H1 (cell line): ENCODE measurements at regions not wholly inside any gene's neighbourhood (a gene's known extent, or its start where the extent isn't known, plus 50 kb on each side); places are given as distances from the start of the nearest gene placed in this dataset.

Experiments
- CTCF ChIA-PET: fragments of 300-600 bp; sonication (Branson Sonifier 250); formaldehyde crosslinking; loops from one replicate; lab custom pipeline; 2021; ENCODE audit not compliant: partially characterized antibody; lab: Charles Lee
- POLR2A ChIA-PET: fragments of 300-600 bp; sonication (Branson Sonifier 250); formaldehyde crosslinking; loops from one replicate; lab custom pipeline; 2021; ENCODE audit warnings: inconsistent platforms; ENCODE audit not compliant: partially characterized antibody; lab: Charles Lee
- DNase-seq, 2 experiments: peaks; one replicate each; pipeline versions ENCODE4 v3.0.0 to v3.0.0-alpha.2; 2010 to 2022; ENCODE audit warnings: low spot score in 2 of 2, low read depth in 1 of 2, mixed read lengths in 1 of 2
- FAIRE-seq: peaks from 2 replicates; lab custom pipeline; 2011; peaks lifted over from hg19 to GRCh38; lab: Jason Lieb, UNC
- H2AFZ ChIP-seq: 2 replicates; pipeline ENCODE4 v1.8.1; 2012; ENCODE audit warnings: low read length, inconsistent platforms
- H2AK5ac ChIP-seq: 2 replicates; pipeline ENCODE4 v1.6.1; 2013; ENCODE audit warnings: low read depth, low read length
- H2BK120ac ChIP-seq: replicated peaks from 2 replicates; pipeline ENCODE3; 2013; ENCODE audit warnings: low read depth, low read length, inconsistent platforms
- H2BK12ac ChIP-seq: 2 replicates; pipeline ENCODE4 v1.6.1; 2013; ENCODE audit warnings: low read depth, low read length
- H2BK15ac ChIP-seq: 2 replicates; pipeline ENCODE4 v1.6.1; 2013; ENCODE audit warnings: low read length
- H2BK20ac ChIP-seq: 2 replicates; pipeline ENCODE4 v1.6.1; 2013; ENCODE audit warnings: low read length
- H2BK5ac ChIP-seq: 2 replicates; pipeline ENCODE4 v1.6.1; 2013; ENCODE audit warnings: low read depth, low read length
- H3K14ac ChIP-seq: 2 replicates; pipeline ENCODE4 v1.6.1; 2013; ENCODE audit warnings: inconsistent platforms; ENCODE audit not compliant: insufficient read length
- H3K18ac ChIP-seq: 2 replicates; pipeline ENCODE4 v1.6.1; 2013; ENCODE audit warnings: low read length; ENCODE audit errors: extremely low read depth
- H3K23ac ChIP-seq: 2 replicates; pipeline ENCODE4 v1.6.1; 2013; ENCODE audit warnings: inconsistent platforms; ENCODE audit not compliant: insufficient read length
- H3K23me2 ChIP-seq: 2 replicates; pipeline ENCODE4 v1.6.1; 2013; ENCODE audit warnings: low read depth, low read length
- H3K27ac ChIP-seq: 2 replicates; pipeline ENCODE4 v1.6.1; 2011; ENCODE audit warnings: low read depth, low read length, inconsistent platforms
- H3K27me3 ChIP-seq, 4 experiments: replicated peaks in 1 of 4; 1 replicate in 1 of 4; 2 replicates in 3 of 4; pipeline versions ENCODE4 v1.6.1 to v1.8.1; 2011 to 2013; ENCODE audit warnings: low read length in 3 of 4, mild to moderate bottlenecking in 3 of 4, inconsistent platforms in 2 of 4, mixed read lengths in 2 of 4, moderate library complexity in 1 of 4; ENCODE audit not compliant: control insufficient read depth in 3 of 4, insufficient read depth in 3 of 4; ENCODE audit errors: extremely low read depth in 1 of 4
- H3K36me3 ChIP-seq, 4 experiments: 2 replicates each; pipeline versions ENCODE4 v1.6.1 to v1.8.1; 2011 to 2013; ENCODE audit warnings: mild to moderate bottlenecking in 4 of 4, low read length in 3 of 4, moderate library complexity in 2 of 4, control low read depth in 1 of 4, inconsistent platforms in 1 of 4; ENCODE audit not compliant: insufficient read depth in 4 of 4, control insufficient read depth in 2 of 4
- H3K4ac ChIP-seq: replicated peaks from 2 replicates; pipeline ENCODE3; 2013; ENCODE audit warnings: low read length, low read depth, mixed read lengths, inconsistent platforms; ENCODE audit not compliant: insufficient read length
- H3K4me1 ChIP-seq, 4 experiments: replicated peaks in 1 of 4; 1 replicate in 1 of 4; 2 replicates in 3 of 4; pipeline versions ENCODE4 v1.6.1 to v1.8.1; 2011 to 2013; ENCODE audit warnings: low read length in 3 of 4, inconsistent platforms in 2 of 4, mixed read lengths in 1 of 4; ENCODE audit not compliant: insufficient read depth in 4 of 4, control insufficient read depth in 3 of 4
- H3K4me2 ChIP-seq, 2 experiments: 2 replicates each; pipeline versions ENCODE4 v1.6.1 to v1.8.1; 2011 to 2013; ENCODE audit warnings: low read depth in 2 of 2, low read length in 2 of 2, control low read depth in 1 of 2, inconsistent platforms in 1 of 2, mild to moderate bottlenecking in 1 of 2; ENCODE audit not compliant: insufficient read depth in 1 of 2
- H3K4me3 ChIP-seq, 4 experiments: fragments of 200-600, 300-600 bp in 1 of 4; sonication (generic), shearing (Covaris generic), sonication (Bioruptor Twin) in 1 of 4; 2 replicates each; pipeline versions ENCODE4 v1.5.1 to v1.8.1; 2011 to 2016; ENCODE audit warnings: low read length in 4 of 4, low read depth in 3 of 4, control low read depth in 2 of 4, inconsistent platforms in 2 of 4, mild to moderate bottlenecking in 2 of 4, mixed read lengths in 1 of 4, moderate library complexity in 1 of 4; ENCODE audit not compliant: insufficient read depth in 2 of 4; ENCODE audit errors: extremely low read depth in 1 of 4
- H3K56ac ChIP-seq: replicated peaks from 2 replicates; pipeline ENCODE3; 2013; ENCODE audit warnings: low read depth, mild to moderate bottlenecking, mixed read lengths, low read length, inconsistent platforms; ENCODE audit not compliant: insufficient read length
- H3K79me1 ChIP-seq: 2 replicates; pipeline ENCODE4 v1.6.1; 2013; ENCODE audit warnings: low read depth, low read length, control low read depth
- H3K79me2 ChIP-seq, 2 experiments: 2 replicates each; pipeline versions ENCODE4 v1.6.1 to v1.8.1; 2012 to 2013; ENCODE audit warnings: low read length in 2 of 2, mild to moderate bottlenecking in 2 of 2, inconsistent platforms in 1 of 2; ENCODE audit not compliant: insufficient read depth in 2 of 2, control insufficient read depth in 1 of 2
- H3K9ac ChIP-seq, 4 experiments: replicated peaks in 1 of 4; 1 replicate in 1 of 4; 2 replicates in 3 of 4; pipeline versions ENCODE4 v1.6.1 to v1.8.1; 2011 to 2013; ENCODE audit warnings: low read depth in 3 of 4, low read length in 3 of 4, control low read depth in 2 of 4, mild to moderate bottlenecking in 2 of 4, moderate library complexity in 2 of 4, inconsistent platforms in 1 of 4; ENCODE audit errors: extremely low read depth in 1 of 4
- H3K9me3 ChIP-seq, 2 experiments: 2 replicates each; pipeline versions ENCODE4 v1.6.1 to v1.8.1; 2012 to 2013; ENCODE audit warnings: mild to moderate bottlenecking in 2 of 2, moderate library complexity in 2 of 2, control low read depth in 1 of 2, inconsistent platforms in 1 of 2, low read depth in 1 of 2, low read length in 1 of 2, mixed read lengths in 1 of 2; ENCODE audit not compliant: insufficient read depth in 2 of 2
- H4K20me1 ChIP-seq, 2 experiments: replicated peaks in 1 of 2; 2 replicates each; pipeline versions ENCODE3 to v1.8.1; 2011 to 2013; ENCODE audit warnings: inconsistent platforms in 2 of 2, low read length in 2 of 2, mild to moderate bottlenecking in 1 of 2; ENCODE audit not compliant: insufficient read depth in 2 of 2, control insufficient read depth in 1 of 2
- H4K5ac ChIP-seq: 2 replicates; pipeline ENCODE4 v1.6.1; 2013; ENCODE audit warnings: low read length, low read depth, mixed read lengths, inconsistent platforms; ENCODE audit not compliant: insufficient read length
- H4K8ac ChIP-seq: 2 replicates; pipeline ENCODE4 v1.8.0; 2013; ENCODE audit warnings: mild to moderate bottlenecking, moderate library complexity, low read length, inconsistent platforms; ENCODE audit not compliant: insufficient read depth; ENCODE audit errors: extremely low read depth
- H4K91ac ChIP-seq: replicated peaks from 2 replicates; pipeline ENCODE3; 2013; ENCODE audit warnings: low read length, mixed read lengths, inconsistent platforms; ENCODE audit not compliant: insufficient read length
- BCL11A ChIP-seq, 2 experiments: IDR thresholded peaks; one replicate each; pipeline ENCODE4 v1.6.1; 2011; ENCODE audit warnings: low read depth in 2 of 2, low read length in 2 of 2, mild to moderate bottlenecking in 2 of 2
- CBX5 ChIP-seq: fragments of 300-800, 300-1000 bp; sonication (generic); IDR thresholded peaks from 2 replicates; pipeline ENCODE4 v1.7.1; 2016; ENCODE audit warnings: antibody characterized with exemption, low read length, low read depth
- GTF2F1 ChIP-seq: IDR thresholded peaks from 2 replicates; pipeline ENCODE4 v1.6.1; 2012; ENCODE audit warnings: low read depth, low read length, improper control_type of control experiment, borderline replicate concordance
- KDM4A ChIP-seq: IDR thresholded peaks from one replicate; pipeline ENCODE4 v1.7.1; 2012; ENCODE audit warnings: low read depth, mild to moderate bottlenecking, moderate library complexity, low read length, inconsistent platforms; ENCODE audit not compliant: severe bottlenecking
- MAFK ChIP-seq: IDR thresholded peaks from 2 replicates; pipeline ENCODE4 v1.6.1; 2012; ENCODE audit warnings: low read depth, mild to moderate bottlenecking, improper control_type of control experiment, low read length
- PHF8 ChIP-seq: fragments of 200-600 bp; sonication (generic); conservative IDR thresholded peaks from 2 replicates; pipeline ENCODE4 v1.7.1; 2012; ENCODE audit warnings: low read depth, mild to moderate bottlenecking, inconsistent platforms, low read length, moderate library complexity
- POLR2AphosphoS5 ChIP-seq: IDR thresholded peaks from 2 replicates; pipeline ENCODE4 v1.6.1; 2011; ENCODE audit warnings: low read depth, low read length
- RAD21 ChIP-seq, 2 experiments: IDR thresholded peaks in 1 of 2; conservative IDR thresholded peaks in 1 of 2; 2 replicates each; pipeline ENCODE4 v1.6.1; 2011; ENCODE audit warnings: low read depth in 2 of 2, low read length in 2 of 2, improper control_type of control experiment in 1 of 2, inconsistent platforms in 1 of 2, mild to moderate bottlenecking in 1 of 2, moderate library complexity in 1 of 2
- RFX5 ChIP-seq: IDR thresholded peaks from 2 replicates; pipeline ENCODE4 v1.6.1; 2011; ENCODE audit warnings: low read depth, low read length, improper control_type of control experiment, borderline replicate concordance
- RNF2 ChIP-seq: fragments of 200-900, 300-1000 bp; sonication (generic); IDR thresholded peaks from 2 replicates; pipeline ENCODE4 v1.7.1; 2016; ENCODE audit warnings: borderline replicate concordance, low read depth, mild to moderate bottlenecking, antibody characterized with exemption, low read length; ENCODE audit not compliant: poor library complexity, severe bottlenecking; ENCODE audit errors: missing control alignments
- SP2 ChIP-seq: IDR thresholded peaks from 2 replicates; pipeline ENCODE4 v1.6.1; 2012; ENCODE audit warnings: mild to moderate bottlenecking, low read length, inconsistent platforms
- SP4 ChIP-seq: IDR thresholded peaks from 2 replicates; pipeline ENCODE4 v1.6.1; 2012; ENCODE audit warnings: low read length, inconsistent platforms
- TEAD4 ChIP-seq: IDR thresholded peaks from 2 replicates; pipeline ENCODE4 v1.6.1; 2012; ENCODE audit warnings: low read depth, low read length, inconsistent platforms, mixed read lengths
- WGBS, 2 experiments: shearing (Covaris generic) in 1 of 2; methylation state at CpG; one replicate each; pipeline versions ENCODE4 v1.1.6 to v1.1.7; 2013 to 2015; ENCODE audit warnings: low lambda C conversion rate in 2 of 2, mixed read lengths in 2 of 2, inconsistent platforms in 1 of 2, low coverage in 1 of 2, missing lambda C conversion rate in 1 of 2; ENCODE audit not compliant: insufficient replicate concordance in 2 of 2, insufficient coverage in 1 of 2, insufficient read length in 1 of 2; ENCODE audit errors: extremely low coverage in 1 of 2, missing lambda C conversion rate in 1 of 2; 5-methylcytosine and 5-hydroxymethylcytosine counted together

- FAIRE-seq = no peak
- Histone ChIP-seq H3K56ac (no peak overlapping the region), H3K4me3 (no peak overlapping the region), H2BK15ac (no peak overlapping the region), H3K14ac (no peak overlapping the region), H3K23me2 (no peaks in the 10 kb centered on the region), H3K79me1 (no peaks in the 10 kb centered on the region), H4K20me1 (no peaks in the 10 kb centered on the region), H2BK12ac (no peak overlapping the region), H4K91ac (no peak overlapping the region), H3K27ac (no peak overlapping the region), H3K27me3 (no peaks in the 10 kb centered on the region), H2BK120ac (no peak overlapping the region), H3K4me1 (no peaks in the 10 kb centered on the region), H2BK5ac (no peak overlapping the region), H3K4ac (no peak overlapping the region), H3K23ac (no peak overlapping the region), H3K36me3 (no peaks in the 10 kb centered on the region), H4K8ac (no peak overlapping the region), H3K79me2 (no peaks in the 10 kb centered on the region), H3K9me3 (no peaks in the 10 kb centered on the region), H3K9ac (no peak overlapping the region), H3K4me2 (no peak overlapping the region), H4K5ac (no peak overlapping the region), H2BK20ac (no peak overlapping the region), H2AK5ac (no peak overlapping the region), H3K18ac (no peak overlapping the region), H2AFZ (no peak overlapping the region)
- ChIA-PET CTCF (interaction anchor here (0.6 kb wide), 1 partner anchor 119 kb away, joined by 3 read pairs; no protein-coding TSS in a partner anchor), POLR2A (no interaction called here)
- no peak for DNase-seq
- 90% methylated on average over 3 of the region's 3 CpGs; no CpG with 5 or more reads in 1 of the 2 experiments for WGBS, 2 experiments
- TF ChIP-seq PHF8 = no peak
- no peak for TF ChIP-seq MAFK
- TF ChIP-seq CBX5 = no peak
- no peak for TF ChIP-seq RNF2
- TF ChIP-seq SP2 = no peak
- TF ChIP-seq GTF2F1 = no peak
- TF ChIP-seq RFX5 = no peak
- no peak for TF ChIP-seq BCL11A (IDR thresholded peaks at IDR 0.05; ENCODE audit: low read depth in 2 of 2, low read length in 2 of 2)
- peak; percentile 68 for TF ChIP-seq TEAD4
- TF ChIP-seq POLR2AphosphoS5 = no peak
- no peak for TF ChIP-seq KDM4A
- no peak for TF ChIP-seq SP4
- 0 out of 4 replicates have a peak, but pooled peaks of 1 of the 2 experiments have one; percentile 15 for TF ChIP-seq RAD21 (IDR thresholded peaks at IDR 0.05 in 1 of 2, conservative IDR thresholded peaks at IDR 0.05 in 1 of 2; ENCODE audit: low read depth in 2 of 2, low read length in 2 of 2)
Observed at GRCh38 chrX:137263374-137263773, 229.6 kb upstream of the GPR101 start.
